ENCODE measurements at regions not wholly inside any gene's neighbourhood (a gene's known extent, or its start where the extent isn't known, plus 50 kb on each side); places are given as distances from the start of the nearest gene placed in this dataset.
A peak's percentile ranks its signal among the peaks of the same experiment; 100 is the strongest.

DNA sequence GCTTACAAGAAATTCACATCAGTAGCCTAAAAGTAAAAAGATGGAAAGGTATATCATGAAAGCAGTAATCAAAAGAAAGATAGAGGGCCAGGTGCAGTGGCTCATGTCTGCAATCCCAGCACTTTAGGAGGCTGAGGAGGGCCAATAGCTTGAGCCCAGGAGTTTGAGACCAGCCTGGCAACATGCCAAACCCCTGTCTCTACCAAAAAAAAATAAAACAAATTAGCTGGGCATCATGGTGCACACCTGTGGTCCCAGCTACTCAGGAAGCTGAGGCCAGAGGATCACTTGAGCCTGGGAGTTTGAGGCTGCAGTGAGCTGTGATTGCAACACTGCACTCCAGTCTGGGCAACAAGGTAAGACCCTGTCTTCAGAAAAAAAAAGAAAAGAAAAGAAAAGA is 55.5 kb downstream of the GSPT2 start:
- no peak for DNase-seq (ENCODE audit: low read depth)

- DNase-seq (ENCODE audit: low read depth), result peak; percentile 43
Observed at GRCh38 chrX:51802917-51803688, 59.9 kb downstream of the GSPT2 start.

DNA sequence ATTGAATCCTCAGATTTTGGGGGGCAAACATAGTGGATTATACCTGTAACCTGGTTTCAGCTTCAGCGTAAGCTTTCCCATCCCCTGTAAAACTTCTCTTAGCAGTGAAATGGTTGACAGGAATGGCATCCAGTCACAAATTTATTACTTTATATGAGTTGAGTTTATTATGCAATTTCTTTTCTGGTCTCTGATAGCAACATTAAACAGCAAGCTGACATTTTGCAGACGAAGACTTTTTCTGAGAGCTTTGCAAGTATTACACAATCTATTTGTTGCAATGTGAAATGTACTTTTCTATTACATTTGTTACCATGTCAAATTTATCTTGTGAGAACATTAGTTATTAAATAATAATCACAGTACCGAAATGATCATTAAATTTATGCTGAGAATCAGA is 60.6 kb downstream of the GSPT2 start:
- no peak for DNase-seq (ENCODE audit: low read depth)

GRCh38 chrX:51804741-51805140 is 61.5 kb downstream of the GSPT2 start:
- no peak for DNase-seq (ENCODE audit: low read depth)

DNA sequence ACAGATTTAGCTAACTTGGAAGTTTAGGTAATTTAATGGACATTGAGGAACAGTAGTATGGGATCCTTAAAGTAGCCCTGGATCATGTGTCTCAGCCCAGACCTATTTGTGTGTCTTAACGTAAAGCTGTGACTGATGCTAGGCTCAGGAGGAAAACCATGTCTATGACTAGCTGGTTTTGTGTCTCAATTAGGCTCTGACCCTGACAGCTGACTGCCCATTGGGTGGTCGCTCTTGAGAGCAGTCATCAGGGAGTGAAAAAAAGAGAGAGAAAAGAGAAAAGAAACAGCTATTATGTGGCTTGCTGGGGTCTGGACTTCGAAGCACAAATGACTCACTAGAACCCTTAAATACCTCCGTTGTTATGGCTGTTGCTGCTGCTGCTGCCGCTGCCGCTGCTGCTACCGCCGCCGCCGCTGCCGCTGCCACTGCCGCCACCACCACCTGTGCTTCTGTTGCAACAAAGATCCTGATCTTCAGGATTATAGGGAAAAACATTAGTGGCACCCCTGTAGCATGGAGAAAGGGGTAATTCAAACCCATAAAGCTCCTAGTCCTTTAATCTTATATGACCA is 70.7 kb downstream of the GSPT2 start:
- DNase-seq (ENCODE audit: low read depth), result no peak

- no peak for DNase-seq (ENCODE audit: low read depth)
Observed at GRCh38 chrX:51824061-51824460, 69.4 kb upstream of the MAGED1 start.

DNA sequence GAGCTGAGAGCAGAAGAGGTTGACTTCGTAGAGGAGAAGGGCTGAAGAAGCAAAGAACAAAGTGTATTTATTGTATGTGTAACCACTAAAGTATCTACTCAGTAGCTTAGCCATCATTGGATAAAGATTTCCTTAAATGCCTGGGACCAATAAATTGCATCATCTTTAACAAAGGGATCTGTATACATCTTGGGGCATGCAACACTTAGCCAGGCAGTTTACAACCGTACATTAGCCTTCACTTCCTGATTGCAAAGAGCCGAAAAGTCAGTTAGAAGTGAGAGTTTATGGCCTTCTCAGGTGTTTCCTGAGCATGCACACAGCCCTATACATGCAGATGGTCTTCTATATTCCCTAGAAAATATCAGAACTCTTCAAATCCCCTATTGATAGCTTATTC is 68.0 kb upstream of the MAGED1 start:
- DNase-seq (ENCODE audit: low read depth), result no peak

DNA sequence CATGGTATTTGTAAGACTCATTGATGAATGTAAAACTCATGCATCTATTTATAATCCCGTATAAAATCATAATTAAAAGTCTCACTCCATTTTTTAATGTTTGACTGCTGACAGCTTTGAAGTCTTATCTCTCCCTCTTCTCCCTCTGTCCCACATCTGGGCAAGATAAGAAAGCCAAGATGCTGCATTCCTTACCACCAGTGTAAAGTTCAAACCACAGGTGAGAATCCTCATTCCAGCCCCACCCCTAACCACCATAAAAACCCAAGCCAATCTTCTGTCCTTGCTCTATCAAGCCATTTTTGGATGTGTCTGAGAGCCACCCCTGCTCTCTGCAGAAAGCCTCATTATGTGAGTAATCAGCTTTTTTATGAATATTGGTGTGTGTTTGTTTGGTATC is 59.3 kb upstream of the MAGED1 start:
- no peak for DNase-seq (ENCODE audit: low read depth)

DNA sequence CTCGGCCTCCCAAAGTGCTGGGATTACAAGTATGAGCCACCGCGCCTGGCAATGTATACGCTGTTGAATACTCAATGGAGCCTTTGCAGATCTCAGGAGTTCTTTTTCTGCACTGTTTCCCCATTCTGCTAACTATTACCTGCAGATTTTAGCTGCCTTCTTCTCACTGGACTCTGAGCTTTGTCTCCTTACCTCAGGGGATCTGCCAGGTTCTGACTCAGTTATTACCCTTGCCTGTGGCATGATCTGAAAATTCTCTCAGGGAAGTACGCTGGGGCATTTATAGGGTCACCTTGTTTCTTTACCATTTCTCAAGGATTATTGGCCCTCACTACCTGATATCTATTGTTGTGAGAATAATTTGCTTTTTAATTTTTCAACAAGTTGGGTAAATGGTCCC is 56.6 kb upstream of the MAGED1 start:
- no peak for DNase-seq (ENCODE audit: low read depth)

DNA sequence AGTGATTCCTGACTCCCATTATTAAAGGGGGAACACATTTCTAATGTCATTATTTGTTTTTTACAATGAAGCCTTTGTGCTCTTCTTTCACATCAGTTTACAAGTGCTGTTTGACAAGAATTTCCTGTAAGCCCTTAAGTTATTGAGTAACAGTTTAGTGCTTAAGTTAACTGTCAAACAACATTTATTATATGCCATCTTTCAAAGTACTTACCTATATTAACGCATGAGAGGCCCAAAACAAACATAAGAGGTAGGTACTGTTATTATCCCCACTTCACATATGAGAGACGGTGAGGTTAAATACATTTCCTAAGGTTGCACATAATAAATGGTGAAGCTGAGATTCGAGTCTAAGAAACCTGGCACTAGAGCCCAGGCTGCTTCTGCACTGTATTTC is 56.0 kb upstream of the MAGED1 start:
- no peak for DNase-seq (ENCODE audit: low read depth)

DNA sequence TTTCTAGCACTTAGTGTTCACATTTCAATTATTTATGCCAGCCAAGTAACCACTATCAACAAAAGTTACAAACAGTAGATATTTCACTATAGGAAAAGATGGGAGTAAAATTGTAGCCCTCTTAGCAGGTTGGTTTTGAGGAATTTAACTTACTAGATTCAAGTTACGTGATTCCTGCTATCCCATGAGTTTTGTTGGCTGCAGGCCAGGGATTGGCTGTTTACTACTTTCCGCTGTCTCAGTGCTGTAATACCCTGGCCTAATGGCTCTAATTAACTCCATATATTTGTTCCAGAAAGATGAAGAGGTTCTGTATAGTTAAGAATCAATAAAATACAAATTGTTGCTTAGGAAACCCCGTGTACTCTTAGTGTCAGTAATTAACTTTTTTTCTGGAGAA is 55.5 kb upstream of the MAGED1 start:
- DNase-seq (ENCODE audit: low read depth), result no peak
